ENCODE measurements at regions not wholly inside any gene's neighbourhood (a gene's known extent, or its start where the extent isn't known, plus 50 kb on each side); places are given as distances from the start of the nearest gene placed in this dataset.

- H3K27ac ChIP-seq, result no peak overlapping the region
- H3K9me3 ChIP-seq, result no peaks in the 10 kb centered on the region
- H3K36me3 ChIP-seq, result no peaks in the 10 kb centered on the region
- no peaks in the 10 kb centered on the region for H3K4me1 ChIP-seq (ENCODE audit: control insufficient read depth in 1 of 2, insufficient read depth in 1 of 2, low read depth in 1 of 2, low read length in 1 of 2)
- no peaks in the 10 kb centered on the region for H3K27me3 ChIP-seq
- TF ChIP-seq CTCF (IDR thresholded peaks at IDR 0.05), result no peak
- H3K4me3 ChIP-seq (ENCODE audit: low read depth in 1 of 2, low read length in 1 of 2), result no peak overlapping the region
These were observed 217.4 kb upstream of the PSMD7 start for GRCh38 chr16:74079232-74079586.

DNA sequence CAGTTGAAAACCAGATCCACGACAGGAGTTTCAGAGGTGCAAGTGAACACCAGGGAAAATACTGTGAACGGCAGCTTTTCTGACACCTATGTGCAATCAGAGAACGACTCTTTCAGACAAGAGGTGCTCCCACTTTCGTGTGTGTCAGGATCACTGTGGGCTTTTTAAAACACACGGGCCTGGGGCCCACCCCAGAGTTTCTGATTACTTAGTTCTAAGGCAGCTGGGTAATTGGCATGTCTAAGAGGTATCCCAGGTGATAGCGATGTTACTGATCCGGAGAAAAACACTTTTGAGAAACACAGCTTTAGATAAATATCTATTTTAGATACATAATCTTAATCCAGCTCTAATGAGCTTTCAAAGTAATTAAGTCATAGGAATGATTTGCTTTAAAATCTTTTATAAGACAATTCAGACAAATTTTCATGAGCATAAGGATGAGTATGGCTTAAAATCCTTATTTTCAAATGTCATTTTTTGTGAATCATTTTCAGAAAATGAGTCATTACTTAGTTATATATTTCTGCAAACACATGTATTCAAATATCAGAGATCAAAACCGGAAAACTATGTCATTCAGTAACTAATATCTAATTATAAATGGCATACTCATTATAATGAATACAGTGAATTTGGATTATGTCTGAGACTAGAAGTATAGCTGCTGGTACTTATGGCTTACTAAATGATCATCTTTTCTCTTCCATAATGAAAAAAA lies 217.9 kb upstream of the PSMD7 start:
- TF ChIP-seq CTCF (IDR thresholded peaks at IDR 0.05), result no peak
- no peaks in the 10 kb centered on the region for H3K9me3 ChIP-seq
- H3K27ac ChIP-seq, result no peak overlapping the region
- H3K36me3 ChIP-seq, result no peaks in the 10 kb centered on the region
- H3K27me3 ChIP-seq, result no peaks in the 10 kb centered on the region
- no peaks in the 10 kb centered on the region for H3K4me1 ChIP-seq (ENCODE audit: control insufficient read depth in 1 of 2, insufficient read depth in 1 of 2, low read depth in 1 of 2, low read length in 1 of 2)
- no peak overlapping the region for H3K4me3 ChIP-seq (ENCODE audit: low read depth in 1 of 2, low read length in 1 of 2)

- no peaks in the 10 kb centered on the region for H3K4me1 ChIP-seq (ENCODE audit: control insufficient read depth in 1 of 2, insufficient read depth in 1 of 2, low read depth in 1 of 2, low read length in 1 of 2)
- no peak overlapping the region for H3K27ac ChIP-seq
- H3K27me3 ChIP-seq, result no peaks in the 10 kb centered on the region
- H3K36me3 ChIP-seq, result no peaks in the 10 kb centered on the region
- no peaks in the 10 kb centered on the region for H3K9me3 ChIP-seq
- TF ChIP-seq CTCF (IDR thresholded peaks at IDR 0.05), result no peak
- no peak overlapping the region for H3K4me3 ChIP-seq (ENCODE audit: low read depth in 1 of 2, low read length in 1 of 2)
These were observed 220.0 kb upstream of the PSMD7 start for GRCh38 chr16:74076568-74076967.

DNA sequence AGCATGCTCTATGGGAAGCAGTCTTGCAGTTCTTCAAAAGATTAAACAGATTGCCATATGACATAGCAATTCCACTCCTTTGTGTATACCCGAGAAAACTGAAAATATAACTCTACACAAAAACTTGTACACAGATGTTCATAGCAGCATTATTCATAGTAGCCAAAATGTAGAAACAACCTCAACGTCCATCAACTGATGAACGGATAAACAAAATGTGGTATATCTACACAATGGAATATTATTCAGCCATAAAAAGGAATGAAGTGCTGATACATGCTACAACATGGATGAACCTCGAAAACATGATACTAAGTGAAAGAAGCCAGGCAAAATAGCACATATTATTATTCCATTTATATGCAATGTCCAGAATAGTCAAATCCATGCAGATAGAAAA lies 221.2 kb upstream of the PSMD7 start:
- Histone ChIP-seq H3K27ac (no peak overlapping the region), H3K4me3 (ENCODE audit: low read depth in 1 of 2, low read length in 1 of 2) (no peak overlapping the region), H3K36me3 (no peaks in the 10 kb centered on the region), H3K27me3 (no peaks in the 10 kb centered on the region), H3K4me1 (ENCODE audit: control insufficient read depth in 1 of 2, insufficient read depth in 1 of 2, low read depth in 1 of 2, low read length in 1 of 2) (no peaks in the 10 kb centered on the region), H3K9me3 (no peaks in the 10 kb centered on the region)
- TF ChIP-seq CTCF (IDR thresholded peaks at IDR 0.05), result no peak

DNA sequence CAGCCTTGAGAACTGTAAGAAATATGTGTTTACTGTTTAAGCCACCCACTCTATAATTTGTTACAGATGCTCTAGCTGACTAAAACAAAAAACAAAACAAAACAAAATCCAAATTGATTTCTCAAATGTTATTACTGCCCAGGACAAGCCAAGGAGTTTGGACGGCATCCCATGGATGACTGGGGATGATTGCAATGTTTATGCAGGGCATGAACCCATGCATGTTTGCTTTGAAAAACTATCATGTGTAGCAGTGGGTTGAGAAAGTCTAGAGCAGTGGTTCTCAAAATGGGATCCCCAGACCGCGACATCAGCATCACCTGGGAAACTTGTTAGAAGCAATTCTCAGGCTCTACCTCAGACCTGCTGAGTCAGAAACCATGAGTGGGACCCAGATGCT lies 223.2 kb upstream of the PSMD7 start:
- Histone ChIP-seq H3K36me3 (no peaks in the 10 kb centered on the region), H3K9me3 (no peaks in the 10 kb centered on the region), H3K4me1 (ENCODE audit: control insufficient read depth in 1 of 2, insufficient read depth in 1 of 2, low read depth in 1 of 2, low read length in 1 of 2) (no peaks in the 10 kb centered on the region), H3K27me3 (no peaks in the 10 kb centered on the region), H3K27ac (no peak overlapping the region), H3K4me3 (ENCODE audit: low read depth in 1 of 2, low read length in 1 of 2) (no peak overlapping the region)
- no peak for TF ChIP-seq CTCF (IDR thresholded peaks at IDR 0.05)

Data from neutrophil (primary cell).